H1 (cell line): ENCODE measurements at regions not wholly inside any gene's neighbourhood (a gene's known extent, or its start where the extent isn't known, plus 50 kb on each side); places are given as distances from the start of the nearest gene placed in this dataset.
A peak's percentile ranks its signal among the peaks of the same experiment; 100 is the strongest.

Experiments used
- CTCF ChIA-PET: fragments of 300-600 bp; sonication (Branson Sonifier 250); formaldehyde crosslinking; loops from one replicate; lab custom pipeline; 2021; ENCODE audit not compliant: partially characterized antibody; lab: Charles Lee
- POLR2A ChIA-PET: fragments of 300-600 bp; sonication (Branson Sonifier 250); formaldehyde crosslinking; loops from one replicate; lab custom pipeline; 2021; ENCODE audit warnings: inconsistent platforms; ENCODE audit not compliant: partially characterized antibody; lab: Charles Lee
- DNase-seq, 2 experiments: peaks; one replicate each; pipeline versions ENCODE4 v3.0.0 to v3.0.0-alpha.2; 2010 to 2022; ENCODE audit warnings: low spot score in 2 of 2, low read depth in 1 of 2, mixed read lengths in 1 of 2
- FAIRE-seq: peaks from 2 replicates; lab custom pipeline; 2011; peaks lifted over from hg19 to GRCh38; lab: Jason Lieb, UNC
- H2AFZ ChIP-seq: 2 replicates; pipeline ENCODE4 v1.8.1; 2012; ENCODE audit warnings: low read length, inconsistent platforms
- H2AK5ac ChIP-seq: 2 replicates; pipeline ENCODE4 v1.6.1; 2013; ENCODE audit warnings: low read depth, low read length
- H2BK120ac ChIP-seq: replicated peaks from 2 replicates; pipeline ENCODE3; 2013; ENCODE audit warnings: low read depth, low read length, inconsistent platforms
- H2BK12ac ChIP-seq: 2 replicates; pipeline ENCODE4 v1.6.1; 2013; ENCODE audit warnings: low read depth, low read length
- H2BK15ac ChIP-seq: 2 replicates; pipeline ENCODE4 v1.6.1; 2013; ENCODE audit warnings: low read length
- H2BK20ac ChIP-seq: 2 replicates; pipeline ENCODE4 v1.6.1; 2013; ENCODE audit warnings: low read length
- H2BK5ac ChIP-seq: 2 replicates; pipeline ENCODE4 v1.6.1; 2013; ENCODE audit warnings: low read depth, low read length
- H3K14ac ChIP-seq: 2 replicates; pipeline ENCODE4 v1.6.1; 2013; ENCODE audit warnings: inconsistent platforms; ENCODE audit not compliant: insufficient read length
- H3K18ac ChIP-seq: 2 replicates; pipeline ENCODE4 v1.6.1; 2013; ENCODE audit warnings: low read length; ENCODE audit errors: extremely low read depth
- H3K23ac ChIP-seq: 2 replicates; pipeline ENCODE4 v1.6.1; 2013; ENCODE audit warnings: inconsistent platforms; ENCODE audit not compliant: insufficient read length
- H3K23me2 ChIP-seq: 2 replicates; pipeline ENCODE4 v1.6.1; 2013; ENCODE audit warnings: low read depth, low read length
- H3K27ac ChIP-seq: 2 replicates; pipeline ENCODE4 v1.6.1; 2011; ENCODE audit warnings: low read depth, low read length, inconsistent platforms
- H3K27me3 ChIP-seq, 4 experiments: replicated peaks in 1 of 4; 1 replicate in 1 of 4; 2 replicates in 3 of 4; pipeline versions ENCODE4 v1.6.1 to v1.8.1; 2011 to 2013; ENCODE audit warnings: low read length in 3 of 4, mild to moderate bottlenecking in 3 of 4, inconsistent platforms in 2 of 4, mixed read lengths in 2 of 4, moderate library complexity in 1 of 4; ENCODE audit not compliant: control insufficient read depth in 3 of 4, insufficient read depth in 3 of 4; ENCODE audit errors: extremely low read depth in 1 of 4
- H3K36me3 ChIP-seq, 4 experiments: 2 replicates each; pipeline versions ENCODE4 v1.6.1 to v1.8.1; 2011 to 2013; ENCODE audit warnings: mild to moderate bottlenecking in 4 of 4, low read length in 3 of 4, moderate library complexity in 2 of 4, control low read depth in 1 of 4, inconsistent platforms in 1 of 4; ENCODE audit not compliant: insufficient read depth in 4 of 4, control insufficient read depth in 2 of 4
- H3K4ac ChIP-seq: replicated peaks from 2 replicates; pipeline ENCODE3; 2013; ENCODE audit warnings: low read length, low read depth, mixed read lengths, inconsistent platforms; ENCODE audit not compliant: insufficient read length
- H3K4me1 ChIP-seq, 4 experiments: replicated peaks in 1 of 4; 1 replicate in 1 of 4; 2 replicates in 3 of 4; pipeline versions ENCODE4 v1.6.1 to v1.8.1; 2011 to 2013; ENCODE audit warnings: low read length in 3 of 4, inconsistent platforms in 2 of 4, mixed read lengths in 1 of 4; ENCODE audit not compliant: insufficient read depth in 4 of 4, control insufficient read depth in 3 of 4
- H3K4me2 ChIP-seq, 2 experiments: 2 replicates each; pipeline versions ENCODE4 v1.6.1 to v1.8.1; 2011 to 2013; ENCODE audit warnings: low read depth in 2 of 2, low read length in 2 of 2, control low read depth in 1 of 2, inconsistent platforms in 1 of 2, mild to moderate bottlenecking in 1 of 2; ENCODE audit not compliant: insufficient read depth in 1 of 2
- H3K4me3 ChIP-seq, 4 experiments: fragments of 200-600, 300-600 bp in 1 of 4; sonication (generic), shearing (Covaris generic), sonication (Bioruptor Twin) in 1 of 4; 2 replicates each; pipeline versions ENCODE4 v1.5.1 to v1.8.1; 2011 to 2016; ENCODE audit warnings: low read length in 4 of 4, low read depth in 3 of 4, control low read depth in 2 of 4, inconsistent platforms in 2 of 4, mild to moderate bottlenecking in 2 of 4, mixed read lengths in 1 of 4, moderate library complexity in 1 of 4; ENCODE audit not compliant: insufficient read depth in 2 of 4; ENCODE audit errors: extremely low read depth in 1 of 4
- H3K56ac ChIP-seq: replicated peaks from 2 replicates; pipeline ENCODE3; 2013; ENCODE audit warnings: low read depth, mild to moderate bottlenecking, mixed read lengths, low read length, inconsistent platforms; ENCODE audit not compliant: insufficient read length
- H3K79me1 ChIP-seq: 2 replicates; pipeline ENCODE4 v1.6.1; 2013; ENCODE audit warnings: low read depth, low read length, control low read depth
- H3K79me2 ChIP-seq, 2 experiments: 2 replicates each; pipeline versions ENCODE4 v1.6.1 to v1.8.1; 2012 to 2013; ENCODE audit warnings: low read length in 2 of 2, mild to moderate bottlenecking in 2 of 2, inconsistent platforms in 1 of 2; ENCODE audit not compliant: insufficient read depth in 2 of 2, control insufficient read depth in 1 of 2
- H3K9ac ChIP-seq, 4 experiments: replicated peaks in 1 of 4; 1 replicate in 1 of 4; 2 replicates in 3 of 4; pipeline versions ENCODE4 v1.6.1 to v1.8.1; 2011 to 2013; ENCODE audit warnings: low read depth in 3 of 4, low read length in 3 of 4, control low read depth in 2 of 4, mild to moderate bottlenecking in 2 of 4, moderate library complexity in 2 of 4, inconsistent platforms in 1 of 4; ENCODE audit errors: extremely low read depth in 1 of 4
- H3K9me3 ChIP-seq, 2 experiments: 2 replicates each; pipeline versions ENCODE4 v1.6.1 to v1.8.1; 2012 to 2013; ENCODE audit warnings: mild to moderate bottlenecking in 2 of 2, moderate library complexity in 2 of 2, control low read depth in 1 of 2, inconsistent platforms in 1 of 2, low read depth in 1 of 2, low read length in 1 of 2, mixed read lengths in 1 of 2; ENCODE audit not compliant: insufficient read depth in 2 of 2
- H4K20me1 ChIP-seq, 2 experiments: replicated peaks in 1 of 2; 2 replicates each; pipeline versions ENCODE3 to v1.8.1; 2011 to 2013; ENCODE audit warnings: inconsistent platforms in 2 of 2, low read length in 2 of 2, mild to moderate bottlenecking in 1 of 2; ENCODE audit not compliant: insufficient read depth in 2 of 2, control insufficient read depth in 1 of 2
- H4K5ac ChIP-seq: 2 replicates; pipeline ENCODE4 v1.6.1; 2013; ENCODE audit warnings: low read length, low read depth, mixed read lengths, inconsistent platforms; ENCODE audit not compliant: insufficient read length
- H4K8ac ChIP-seq: 2 replicates; pipeline ENCODE4 v1.8.0; 2013; ENCODE audit warnings: mild to moderate bottlenecking, moderate library complexity, low read length, inconsistent platforms; ENCODE audit not compliant: insufficient read depth; ENCODE audit errors: extremely low read depth
- H4K91ac ChIP-seq: replicated peaks from 2 replicates; pipeline ENCODE3; 2013; ENCODE audit warnings: low read length, mixed read lengths, inconsistent platforms; ENCODE audit not compliant: insufficient read length
- BCL11A ChIP-seq, 2 experiments: IDR thresholded peaks; one replicate each; pipeline ENCODE4 v1.6.1; 2011; ENCODE audit warnings: low read depth in 2 of 2, low read length in 2 of 2, mild to moderate bottlenecking in 2 of 2
- GTF2F1 ChIP-seq: IDR thresholded peaks from 2 replicates; pipeline ENCODE4 v1.6.1; 2012; ENCODE audit warnings: low read depth, low read length, improper control_type of control experiment, borderline replicate concordance
- HDAC2 ChIP-seq, 2 experiments: fragments of 300-600 bp in 1 of 2; sonication (generic) in 1 of 2; IDR thresholded peaks; 2 replicates each; pipeline ENCODE4 v1.6.1; 2011 to 2012; ENCODE audit warnings: low read depth in 2 of 2, low read length in 2 of 2, mild to moderate bottlenecking in 2 of 2, moderate library complexity in 2 of 2, borderline replicate concordance in 1 of 2, inconsistent platforms in 1 of 2
- JUN ChIP-seq: IDR thresholded peaks from 2 replicates; pipeline ENCODE4 v1.6.1; 2011; ENCODE audit warnings: low read depth, mild to moderate bottlenecking, improper control_type of control experiment, low read length
- SIX5 ChIP-seq: IDR thresholded peaks from 2 replicates; pipeline ENCODE4 v1.6.1; 2011; ENCODE audit warnings: mild to moderate bottlenecking, low read depth, low read length
- SP1 ChIP-seq: IDR thresholded peaks from 2 replicates; pipeline ENCODE4 v1.6.1; 2011; ENCODE audit warnings: low read depth, low read length
- SP2 ChIP-seq: IDR thresholded peaks from 2 replicates; pipeline ENCODE4 v1.6.1; 2012; ENCODE audit warnings: mild to moderate bottlenecking, low read length, inconsistent platforms
- SP4 ChIP-seq: IDR thresholded peaks from 2 replicates; pipeline ENCODE4 v1.6.1; 2012; ENCODE audit warnings: low read length, inconsistent platforms
- TAF1 ChIP-seq: IDR thresholded peaks from 2 replicates; pipeline ENCODE4 v1.6.1; 2011; ENCODE audit warnings: mild to moderate bottlenecking, low read depth, low read length
- TAF7 ChIP-seq: optimal IDR thresholded peaks from 2 replicates; pipeline ENCODE3; 2011; ENCODE audit warnings: low read depth, mild to moderate bottlenecking, inconsistent platforms, low read length, moderate library complexity, borderline replicate concordance
- WGBS, 2 experiments: shearing (Covaris generic) in 1 of 2; methylation state at CpG; one replicate each; pipeline versions ENCODE4 v1.1.6 to v1.1.7; 2013 to 2015; ENCODE audit warnings: low lambda C conversion rate in 2 of 2, mixed read lengths in 2 of 2, inconsistent platforms in 1 of 2, low coverage in 1 of 2, missing lambda C conversion rate in 1 of 2; ENCODE audit not compliant: insufficient replicate concordance in 2 of 2, insufficient coverage in 1 of 2, insufficient read length in 1 of 2; ENCODE audit errors: extremely low coverage in 1 of 2, missing lambda C conversion rate in 1 of 2; 5-methylcytosine and 5-hydroxymethylcytosine counted together

- Histone ChIP-seq H3K27ac (no peak overlapping the region), H3K18ac (no peak overlapping the region), H2BK20ac (no peak overlapping the region), H2BK5ac (no peak overlapping the region), H3K9me3 (peaks cover 0 to 2% of the 10 kb centered on the region in 2 experiments; a peak in 1 of 4 replicates), H3K27me3 (no peaks in the 10 kb centered on the region), H3K14ac (no peak overlapping the region), H3K4me1 (no peaks in the 10 kb centered on the region), H3K4me2 (no peak overlapping the region), H4K20me1 (no peaks in the 10 kb centered on the region), H2AK5ac (no peak overlapping the region), H2BK120ac (no peak overlapping the region), H3K79me1 (no peaks in the 10 kb centered on the region), H3K23me2 (no peaks in the 10 kb centered on the region), H3K79me2 (no peaks in the 10 kb centered on the region), H2AFZ (no peak overlapping the region), H4K91ac (no peak overlapping the region), H3K23ac (no peak overlapping the region), H4K5ac (no peak overlapping the region), H2BK15ac (no peak overlapping the region), H3K36me3 (no peaks in the 10 kb centered on the region), H3K9ac (no peak overlapping the region), H3K4me3 (no peak overlapping the region), H2BK12ac (no peak overlapping the region), H3K4ac (no peak overlapping the region), H3K56ac (no peak overlapping the region), H4K8ac (no peak overlapping the region)
- no peak for TF ChIP-seq HDAC2 (IDR thresholded peaks at IDR 0.05; ENCODE audit: borderline replicate concordance in 1 of 2, low read depth in 2 of 2, low read length in 2 of 2)
- no peak for TF ChIP-seq SP4
- TF ChIP-seq BCL11A (IDR thresholded peaks at IDR 0.05; ENCODE audit: low read depth in 2 of 2, low read length in 2 of 2) = no peak
- TF ChIP-seq SP1 = no peak
- no peak for TF ChIP-seq GTF2F1
- TF ChIP-seq TAF7 = no peak
- TF ChIP-seq TAF1 = no peak
- no peak for TF ChIP-seq SP2
- TF ChIP-seq SIX5 = no peak
- no peak for TF ChIP-seq JUN
- ChIA-PET CTCF (no interaction called here), POLR2A (no interaction called here)
- WGBS, 2 experiments = 96% methylated on average over 7 of the region's 7 CpGs; no CpG with 5 or more reads in 1 of the 2 experiments
- DNase-seq (peak in 1 of 2 experiments; percentile 8), FAIRE-seq (no peak)
These were observed 111.6 kb downstream of the BBS10 start for GRCh38 chr12:76236640-76237039.
